Activated naive CD4-positive, alpha-beta T cell treated with anti-CD3 and anti-CD28 coated beads, Interleukin-2, amount 50 U/mL, for 72 hours (primary cell): ENCODE measurements at regions not wholly inside any gene's neighbourhood (a gene's known extent, or its start where the extent isn't known, plus 50 kb on each side); places are given as distances from the start of the nearest gene placed in this dataset.

Source experiments
- ATAC-seq, 2 donors: fragments of 150-1000 bp; cut with Tn5 transposase; 2 replicates each; pipeline ENCODE4 v1.10.0; 2021; ENCODE audit warnings: mild to moderate bottlenecking in 2 of 2, moderate library complexity in 2 of 2
- DNase-seq, 2 donors: peaks; one replicate each; pipeline ENCODE4 v3.0.0; 2021 to 2022; ENCODE audit warnings: low spot score in 2 of 2
- H3K27ac Mint-ChIP-seq, 2 donors: one replicate each; pipeline ENCODE4 v1.8.0; 2022; ENCODE audit warnings: mild to moderate bottlenecking in 2 of 2, mixed read lengths in 2 of 2
- H3K36me3 Mint-ChIP-seq, 2 donors: one replicate each; pipeline ENCODE4 v1.8.0; 2022; ENCODE audit warnings: mixed read lengths in 2 of 2
- H3K9me3 Mint-ChIP-seq, 2 donors: one replicate each; pipeline ENCODE4 v1.8.0; 2022; ENCODE audit warnings: mixed read lengths in 2 of 2

DNA sequence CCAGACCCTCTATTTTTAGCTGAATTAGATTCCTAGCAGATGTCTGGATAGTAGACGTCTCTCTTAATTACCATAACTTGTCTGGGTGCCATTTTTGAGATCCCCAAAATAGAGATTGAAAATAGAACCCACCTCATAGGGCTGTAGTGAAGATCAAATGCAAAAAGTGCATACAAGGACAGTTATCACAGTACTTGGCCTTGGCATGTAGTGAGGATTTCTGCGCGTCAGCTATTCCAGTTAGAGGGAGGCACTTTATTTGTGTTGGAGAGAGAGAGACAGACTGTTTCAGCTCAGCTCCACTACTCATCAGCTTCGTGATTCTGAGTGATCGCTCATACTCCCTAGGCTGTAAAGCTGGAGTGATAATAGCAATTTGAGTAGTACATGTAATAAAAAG is 59.6 kb upstream of the CDH13 start:
- peaks cover 0 to 6% of the 10 kb centered on the region in 2 donors for H3K9me3 Mint-ChIP-seq
- no peak overlapping the region for H3K27ac Mint-ChIP-seq
- no peak for ATAC-seq
- no peak for DNase-seq
- H3K36me3 Mint-ChIP-seq = no peaks in the 10 kb centered on the region

DNA sequence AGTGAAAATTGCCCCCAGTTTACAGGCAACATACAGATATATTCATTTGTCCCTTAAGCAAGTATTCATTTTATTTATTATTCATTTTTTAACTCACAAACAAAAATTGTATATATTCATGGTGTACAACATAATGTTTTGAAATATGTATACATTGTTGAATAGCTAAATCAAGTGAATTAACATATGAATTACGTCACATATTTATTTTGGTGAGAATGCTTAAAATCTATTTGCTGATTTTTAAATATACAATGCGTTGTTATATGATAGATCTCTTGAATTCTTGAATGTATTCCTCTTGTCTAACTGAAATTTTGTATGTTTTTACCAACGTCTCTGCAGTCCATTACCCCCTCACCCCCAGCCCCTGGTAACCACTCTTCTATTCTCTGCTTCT is 63.4 kb upstream of the CDH13 start:
- DNase-seq (no peak), ATAC-seq (no peak)
- Mint-ChIP-seq H3K36me3 (no peaks in the 10 kb centered on the region), H3K9me3 (peaks cover 0 to 6% of the 10 kb centered on the region in 2 donors), H3K27ac (no peak overlapping the region)

DNA sequence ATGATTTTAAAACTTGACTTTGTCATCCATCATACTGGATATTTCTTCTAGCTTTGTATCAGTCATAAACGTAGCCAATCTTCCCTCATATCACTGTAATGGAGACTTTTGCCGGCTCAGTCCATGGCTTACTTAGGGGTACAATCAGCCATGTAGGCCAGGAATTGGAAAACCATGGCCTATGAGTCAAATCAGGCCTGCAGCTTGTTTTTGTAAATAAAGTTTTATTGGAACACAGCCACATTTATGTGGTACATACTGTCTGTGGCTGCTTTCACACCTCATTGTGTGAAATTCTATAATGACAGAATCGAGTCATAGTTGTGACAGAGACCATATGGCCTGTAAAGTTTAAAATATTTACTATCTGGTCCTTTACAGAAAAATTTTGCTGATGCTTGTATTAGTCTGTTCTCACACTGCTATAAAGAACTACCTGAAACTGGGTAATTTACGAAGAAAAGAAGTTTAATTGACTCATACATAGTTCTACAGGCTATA is 64.5 kb upstream of the CDH13 start:
- Mint-ChIP-seq H3K9me3 (peaks cover 0 to 6% of the 10 kb centered on the region in 2 donors), H3K36me3 (no peaks in the 10 kb centered on the region), H3K27ac (no peak overlapping the region)
- no peak for ATAC-seq
- no peak for DNase-seq

- Mint-ChIP-seq H3K36me3 (no peaks in the 10 kb centered on the region), H3K9me3 (peaks cover 0 to 6% of the 10 kb centered on the region in 2 donors), H3K27ac (no peak overlapping the region)
- ATAC-seq (no peak), DNase-seq (no peak)
These were observed 65.9 kb upstream of the CDH13 start for GRCh38 chr16:82560805-82561325.

DNA sequence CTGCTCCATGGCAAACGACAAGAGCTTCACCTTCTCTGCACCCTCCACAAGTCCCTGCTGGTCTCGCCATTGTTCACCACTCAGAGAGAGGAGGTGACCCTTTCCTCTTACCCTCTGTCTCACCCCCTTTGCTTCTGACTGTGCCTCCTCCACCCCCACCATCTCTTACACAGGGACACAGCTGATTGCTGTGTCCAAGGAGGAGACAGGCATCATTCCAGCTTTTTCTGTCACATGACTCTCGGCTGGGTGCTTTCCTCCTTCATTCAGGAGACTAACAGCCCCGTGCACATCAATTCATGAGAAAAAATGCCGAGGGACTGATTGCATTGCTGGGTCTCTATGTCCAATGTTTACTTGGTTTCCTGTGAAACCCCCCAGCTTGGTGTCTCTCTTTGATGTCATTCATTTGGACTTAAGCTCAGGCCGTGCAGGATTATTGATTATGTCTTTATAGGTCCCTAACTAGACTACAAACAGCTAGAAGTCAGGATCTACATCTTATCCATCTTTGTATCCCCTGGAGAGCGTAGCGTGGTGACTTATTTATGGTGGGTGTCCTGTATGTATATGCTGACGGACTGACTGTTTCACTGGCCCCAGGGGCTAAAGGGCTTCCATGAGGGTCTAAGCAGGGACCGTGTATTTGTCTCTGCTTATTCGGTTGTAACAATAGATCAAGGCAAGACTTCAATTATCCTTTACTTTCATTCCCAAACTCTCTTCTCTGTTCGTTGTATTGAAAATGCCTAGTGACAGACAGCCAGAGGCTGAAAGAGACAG is 82.2 kb upstream of the CDH13 start:
- ATAC-seq = no peak
- DNase-seq = no peak
- Mint-ChIP-seq H3K9me3 (no peaks in the 10 kb centered on the region), H3K27ac (no peak overlapping the region), H3K36me3 (no peaks in the 10 kb centered on the region)

DNA sequence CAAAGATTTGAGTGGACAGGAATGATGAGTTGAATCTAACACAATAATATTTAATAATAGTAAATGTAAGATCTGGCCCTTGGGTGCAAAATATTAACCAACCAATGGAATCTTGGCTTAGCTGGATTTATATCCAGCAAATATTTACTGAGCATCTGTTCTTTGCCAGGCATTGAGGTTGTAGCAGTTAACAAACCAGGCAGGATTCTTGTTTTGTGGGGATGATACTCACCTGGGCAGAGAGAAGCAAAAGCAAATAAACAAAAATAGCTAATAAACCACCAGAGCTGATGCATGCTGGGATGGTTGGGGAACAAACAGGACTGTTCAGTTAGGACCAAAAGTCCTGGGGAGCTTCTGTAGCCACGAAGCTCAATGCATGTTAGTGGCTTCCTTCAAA is 84.1 kb upstream of the CDH13 start:
- DNase-seq = no peak
- H3K9me3 Mint-ChIP-seq = no peaks in the 10 kb centered on the region
- H3K27ac Mint-ChIP-seq = no peak overlapping the region

DNA sequence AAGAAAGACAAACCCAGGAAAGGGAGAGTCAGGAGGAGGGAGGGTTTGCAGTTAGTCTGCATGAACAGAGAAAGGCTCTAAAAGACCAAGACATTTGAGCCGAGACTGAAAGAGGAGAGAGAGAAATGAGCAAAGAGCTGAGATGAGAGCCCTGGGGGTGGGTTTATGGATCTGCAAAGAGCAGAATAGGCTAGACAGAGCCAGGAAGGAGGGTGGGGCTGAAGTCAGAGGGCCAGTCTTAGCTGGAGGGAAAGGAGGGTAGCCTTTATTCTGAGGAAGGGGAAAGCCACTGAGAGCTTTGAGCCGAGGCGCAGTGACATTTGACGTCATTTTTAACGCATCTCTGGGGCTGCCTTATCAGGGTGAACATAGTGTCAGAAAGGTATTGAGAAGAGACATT is 85.7 kb upstream of the CDH13 start:
- no peak overlapping the region for H3K27ac Mint-ChIP-seq
- DNase-seq (no peak), ATAC-seq (no peak)
- no peaks in the 10 kb centered on the region for H3K9me3 Mint-ChIP-seq
- H3K36me3 Mint-ChIP-seq = no peaks in the 10 kb centered on the region

More for the DNA sequence above, 84.1 kb upstream of the CDH13 start:
- ATAC-seq = no peak
- H3K36me3 Mint-ChIP-seq = no peaks in the 10 kb centered on the region

DNA sequence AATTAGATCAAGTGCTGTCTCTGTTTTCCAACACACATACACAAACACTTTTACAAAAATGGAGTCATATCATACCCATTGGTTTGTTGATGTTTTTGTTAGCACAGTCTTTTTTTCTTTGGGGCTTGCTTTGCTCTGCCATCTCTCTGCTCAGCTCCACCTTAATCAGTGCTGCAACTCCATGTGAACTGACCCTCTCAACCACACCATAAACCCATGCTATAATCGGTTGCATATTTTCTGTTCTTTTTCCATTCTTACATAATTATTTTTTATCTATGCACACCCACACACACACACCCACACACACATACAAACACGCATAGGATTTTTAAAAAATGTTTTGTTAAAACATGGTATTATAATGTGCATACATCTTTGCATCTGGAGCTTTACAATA is 91.0 kb upstream of the CDH13 start:
- no peaks in the 10 kb centered on the region for H3K36me3 Mint-ChIP-seq
- ATAC-seq (no peak), DNase-seq (no peak)
- peaks cover 0 to 2% of the 10 kb centered on the region in 2 donors for H3K9me3 Mint-ChIP-seq
- no peak overlapping the region for H3K27ac Mint-ChIP-seq

GRCh38 chr16:82535262-82535661 is 91.5 kb upstream of the CDH13 start:
- Mint-ChIP-seq H3K27ac (no peak overlapping the region), H3K36me3 (no peaks in the 10 kb centered on the region), H3K9me3 (peaks cover 0 to 7% of the 10 kb centered on the region in 2 donors)
- ATAC-seq (no peak), DNase-seq (no peak)

DNA sequence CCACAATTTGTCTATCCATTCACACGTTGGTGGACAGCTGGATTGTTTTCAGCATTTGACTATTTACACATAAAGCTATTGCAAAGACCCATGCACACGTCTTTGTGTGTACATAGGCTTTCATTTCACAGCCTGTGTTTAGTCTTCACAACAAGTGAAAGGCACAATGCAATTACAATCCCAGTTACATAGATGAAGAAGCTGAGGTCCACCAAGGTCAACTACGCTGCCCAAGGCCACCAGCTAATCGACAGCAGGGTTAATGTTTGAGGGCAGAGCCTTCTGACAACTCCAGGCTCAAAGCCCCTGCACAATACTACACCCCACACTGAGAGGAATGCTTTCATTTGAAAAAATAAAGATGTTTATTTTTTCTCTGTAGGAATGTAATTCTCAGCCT is 93.6 kb upstream of the CDH13 start:
- peaks cover 10 to 18% of the 10 kb centered on the region in 2 donors for H3K9me3 Mint-ChIP-seq

DNA sequence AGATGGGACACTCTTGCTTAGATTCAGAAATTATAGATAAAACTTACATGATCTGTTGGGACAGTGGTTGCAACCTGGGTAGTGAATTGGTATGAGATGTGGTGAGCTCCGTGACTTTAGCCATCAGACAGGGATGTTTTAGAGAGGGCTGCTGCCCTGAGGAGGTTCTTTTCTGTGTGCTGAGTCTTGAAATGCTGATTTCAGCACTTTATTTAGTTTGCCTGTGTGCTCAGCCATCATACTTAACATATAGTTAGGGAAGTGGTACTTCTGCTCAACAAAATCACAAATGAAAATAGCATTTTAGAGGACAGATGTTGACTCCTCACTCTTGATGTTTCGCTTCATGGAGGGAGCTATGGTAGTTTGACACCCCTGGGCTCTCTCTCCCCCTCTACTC is 95.9 kb upstream of the CDH13 start:
- DNase-seq (no peak), ATAC-seq (no peak)
- H3K36me3 Mint-ChIP-seq = peaks cover 0 to 4% of the 10 kb centered on the region in 2 donors
- no peak overlapping the region for H3K27ac Mint-ChIP-seq
- H3K9me3 Mint-ChIP-seq = peaks cover 10 to 18% of the 10 kb centered on the region in 2 donors

More for the DNA sequence above, 93.6 kb upstream of the CDH13 start:
- ATAC-seq (no peak), DNase-seq (no peak)
- H3K36me3 Mint-ChIP-seq = peaks cover 0 to 4% of the 10 kb centered on the region in 2 donors
- no peak overlapping the region for H3K27ac Mint-ChIP-seq

GRCh38 chr16:82527101-82527500 is 99.7 kb upstream of the CDH13 start:
- ATAC-seq (no peak), DNase-seq (no peak)
- H3K9me3 Mint-ChIP-seq = peaks cover 18 to 23% of the 10 kb centered on the region in 2 donors
- no peak overlapping the region for H3K27ac Mint-ChIP-seq
- H3K36me3 Mint-ChIP-seq = peaks cover 0 to 4% of the 10 kb centered on the region in 2 donors

GRCh38 chr16:82524976-82525375 is 101.8 kb upstream of the CDH13 start:
- Mint-ChIP-seq H3K27ac (no peak overlapping the region), H3K9me3 (peaks cover 10 to 27% of the 10 kb centered on the region in 2 donors), H3K36me3 (peaks cover 0 to 4% of the 10 kb centered on the region in 2 donors)
- DNase-seq = no peak
- ATAC-seq = no peak

GRCh38 chr16:82523815-82524214 is 103.0 kb upstream of the CDH13 start:
- no peaks in the 10 kb centered on the region for H3K36me3 Mint-ChIP-seq
- ATAC-seq = no peak
- DNase-seq = no peak
- H3K27ac Mint-ChIP-seq = no peak overlapping the region
- H3K9me3 Mint-ChIP-seq = peaks cover 9 to 27% of the 10 kb centered on the region in 2 donors

DNA sequence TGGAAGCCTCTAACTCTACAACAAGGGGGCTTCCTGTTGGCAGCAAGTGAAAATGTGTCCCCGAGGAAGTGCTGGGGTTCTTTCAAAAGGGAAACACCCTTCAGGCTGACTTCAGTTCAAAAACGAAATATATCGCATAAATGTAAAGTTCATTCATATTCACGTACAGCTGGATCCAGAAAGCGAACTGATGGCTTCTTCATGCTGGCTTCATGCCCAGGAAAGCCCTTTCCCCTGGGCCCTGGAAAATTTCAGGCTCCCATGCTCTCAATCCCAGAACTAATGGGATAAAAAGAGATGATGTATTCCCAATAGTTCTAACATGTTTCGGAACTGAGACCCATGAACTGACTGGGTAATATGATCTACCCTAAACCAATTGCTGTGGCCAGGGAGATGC is 104.7 kb upstream of the CDH13 start:
- Mint-ChIP-seq H3K9me3 (peaks cover 4 to 24% of the 10 kb centered on the region in 2 donors), H3K27ac (no peak overlapping the region), H3K36me3 (no peaks in the 10 kb centered on the region)
- ATAC-seq = no peak
- no peak for DNase-seq

- DNase-seq (no peak), ATAC-seq (no peak)
- H3K27ac Mint-ChIP-seq = no peak overlapping the region
- peaks cover 4 to 16% of the 10 kb centered on the region in 2 donors for H3K9me3 Mint-ChIP-seq
- no peaks in the 10 kb centered on the region for H3K36me3 Mint-ChIP-seq
These were observed 108.0 kb upstream of the CDH13 start for GRCh38 chr16:82518811-82519210.

GRCh38 chr16:82514262-82514661 is 112.5 kb upstream of the CDH13 start:
- H3K36me3 Mint-ChIP-seq = no peaks in the 10 kb centered on the region
- peaks cover under 1 to 3% of the 10 kb centered on the region in 2 donors for H3K9me3 Mint-ChIP-seq
- DNase-seq (no peak), ATAC-seq (no peak)
- H3K27ac Mint-ChIP-seq = no peak overlapping the region

GRCh38 chr16:82510789-82511305 is 115.9 kb upstream of the CDH13 start:
- Mint-ChIP-seq H3K36me3 (no peaks in the 10 kb centered on the region), H3K9me3 (no peaks in the 10 kb centered on the region), H3K27ac (no peak overlapping the region)
- ATAC-seq (no peak), DNase-seq (no peak)
